H1 (cell line): ENCODE measurements at regions not wholly inside any gene's neighbourhood (a gene's known extent, or its start where the extent isn't known, plus 50 kb on each side); places are given as distances from the start of the nearest gene placed in this dataset.
A peak's percentile ranks its signal among the peaks of the same experiment; 100 is the strongest.

ENCODE experiments used
- CTCF ChIA-PET: fragments of 300-600 bp; sonication (Branson Sonifier 250); formaldehyde crosslinking; loops from one replicate; lab custom pipeline; 2021; ENCODE audit not compliant: partially characterized antibody; lab: Charles Lee
- POLR2A ChIA-PET: fragments of 300-600 bp; sonication (Branson Sonifier 250); formaldehyde crosslinking; loops from one replicate; lab custom pipeline; 2021; ENCODE audit warnings: inconsistent platforms; ENCODE audit not compliant: partially characterized antibody; lab: Charles Lee
- DNase-seq, 2 experiments: peaks; one replicate each; pipeline versions ENCODE4 v3.0.0 to v3.0.0-alpha.2; 2010 to 2022; ENCODE audit warnings: low spot score in 2 of 2, low read depth in 1 of 2, mixed read lengths in 1 of 2
- FAIRE-seq: peaks from 2 replicates; lab custom pipeline; 2011; peaks lifted over from hg19 to GRCh38; lab: Jason Lieb, UNC
- H2AFZ ChIP-seq: 2 replicates; pipeline ENCODE4 v1.8.1; 2012; ENCODE audit warnings: low read length, inconsistent platforms
- H2AK5ac ChIP-seq: 2 replicates; pipeline ENCODE4 v1.6.1; 2013; ENCODE audit warnings: low read depth, low read length
- H2BK120ac ChIP-seq: replicated peaks from 2 replicates; pipeline ENCODE3; 2013; ENCODE audit warnings: low read depth, low read length, inconsistent platforms
- H2BK12ac ChIP-seq: 2 replicates; pipeline ENCODE4 v1.6.1; 2013; ENCODE audit warnings: low read depth, low read length
- H2BK15ac ChIP-seq: 2 replicates; pipeline ENCODE4 v1.6.1; 2013; ENCODE audit warnings: low read length
- H2BK20ac ChIP-seq: 2 replicates; pipeline ENCODE4 v1.6.1; 2013; ENCODE audit warnings: low read length
- H2BK5ac ChIP-seq: 2 replicates; pipeline ENCODE4 v1.6.1; 2013; ENCODE audit warnings: low read depth, low read length
- H3K14ac ChIP-seq: 2 replicates; pipeline ENCODE4 v1.6.1; 2013; ENCODE audit warnings: inconsistent platforms; ENCODE audit not compliant: insufficient read length
- H3K18ac ChIP-seq: 2 replicates; pipeline ENCODE4 v1.6.1; 2013; ENCODE audit warnings: low read length; ENCODE audit errors: extremely low read depth
- H3K23ac ChIP-seq: 2 replicates; pipeline ENCODE4 v1.6.1; 2013; ENCODE audit warnings: inconsistent platforms; ENCODE audit not compliant: insufficient read length
- H3K23me2 ChIP-seq: 2 replicates; pipeline ENCODE4 v1.6.1; 2013; ENCODE audit warnings: low read depth, low read length
- H3K27ac ChIP-seq: 2 replicates; pipeline ENCODE4 v1.6.1; 2011; ENCODE audit warnings: low read depth, low read length, inconsistent platforms
- H3K27me3 ChIP-seq, 4 experiments: replicated peaks in 1 of 4; 1 replicate in 1 of 4; 2 replicates in 3 of 4; pipeline versions ENCODE4 v1.6.1 to v1.8.1; 2011 to 2013; ENCODE audit warnings: low read length in 3 of 4, mild to moderate bottlenecking in 3 of 4, inconsistent platforms in 2 of 4, mixed read lengths in 2 of 4, moderate library complexity in 1 of 4; ENCODE audit not compliant: control insufficient read depth in 3 of 4, insufficient read depth in 3 of 4; ENCODE audit errors: extremely low read depth in 1 of 4
- H3K36me3 ChIP-seq, 4 experiments: 2 replicates each; pipeline versions ENCODE4 v1.6.1 to v1.8.1; 2011 to 2013; ENCODE audit warnings: mild to moderate bottlenecking in 4 of 4, low read length in 3 of 4, moderate library complexity in 2 of 4, control low read depth in 1 of 4, inconsistent platforms in 1 of 4; ENCODE audit not compliant: insufficient read depth in 4 of 4, control insufficient read depth in 2 of 4
- H3K4ac ChIP-seq: replicated peaks from 2 replicates; pipeline ENCODE3; 2013; ENCODE audit warnings: low read length, low read depth, mixed read lengths, inconsistent platforms; ENCODE audit not compliant: insufficient read length
- H3K4me1 ChIP-seq, 4 experiments: replicated peaks in 1 of 4; 1 replicate in 1 of 4; 2 replicates in 3 of 4; pipeline versions ENCODE4 v1.6.1 to v1.8.1; 2011 to 2013; ENCODE audit warnings: low read length in 3 of 4, inconsistent platforms in 2 of 4, mixed read lengths in 1 of 4; ENCODE audit not compliant: insufficient read depth in 4 of 4, control insufficient read depth in 3 of 4
- H3K4me2 ChIP-seq, 2 experiments: 2 replicates each; pipeline versions ENCODE4 v1.6.1 to v1.8.1; 2011 to 2013; ENCODE audit warnings: low read depth in 2 of 2, low read length in 2 of 2, control low read depth in 1 of 2, inconsistent platforms in 1 of 2, mild to moderate bottlenecking in 1 of 2; ENCODE audit not compliant: insufficient read depth in 1 of 2
- H3K4me3 ChIP-seq, 4 experiments: fragments of 200-600, 300-600 bp in 1 of 4; sonication (generic), shearing (Covaris generic), sonication (Bioruptor Twin) in 1 of 4; 2 replicates each; pipeline versions ENCODE4 v1.5.1 to v1.8.1; 2011 to 2016; ENCODE audit warnings: low read length in 4 of 4, low read depth in 3 of 4, control low read depth in 2 of 4, inconsistent platforms in 2 of 4, mild to moderate bottlenecking in 2 of 4, mixed read lengths in 1 of 4, moderate library complexity in 1 of 4; ENCODE audit not compliant: insufficient read depth in 2 of 4; ENCODE audit errors: extremely low read depth in 1 of 4
- H3K56ac ChIP-seq: replicated peaks from 2 replicates; pipeline ENCODE3; 2013; ENCODE audit warnings: low read depth, mild to moderate bottlenecking, mixed read lengths, low read length, inconsistent platforms; ENCODE audit not compliant: insufficient read length
- H3K79me1 ChIP-seq: 2 replicates; pipeline ENCODE4 v1.6.1; 2013; ENCODE audit warnings: low read depth, low read length, control low read depth
- H3K79me2 ChIP-seq, 2 experiments: 2 replicates each; pipeline versions ENCODE4 v1.6.1 to v1.8.1; 2012 to 2013; ENCODE audit warnings: low read length in 2 of 2, mild to moderate bottlenecking in 2 of 2, inconsistent platforms in 1 of 2; ENCODE audit not compliant: insufficient read depth in 2 of 2, control insufficient read depth in 1 of 2
- H3K9ac ChIP-seq, 4 experiments: replicated peaks in 1 of 4; 1 replicate in 1 of 4; 2 replicates in 3 of 4; pipeline versions ENCODE4 v1.6.1 to v1.8.1; 2011 to 2013; ENCODE audit warnings: low read depth in 3 of 4, low read length in 3 of 4, control low read depth in 2 of 4, mild to moderate bottlenecking in 2 of 4, moderate library complexity in 2 of 4, inconsistent platforms in 1 of 4; ENCODE audit errors: extremely low read depth in 1 of 4
- H3K9me3 ChIP-seq, 2 experiments: 2 replicates each; pipeline versions ENCODE4 v1.6.1 to v1.8.1; 2012 to 2013; ENCODE audit warnings: mild to moderate bottlenecking in 2 of 2, moderate library complexity in 2 of 2, control low read depth in 1 of 2, inconsistent platforms in 1 of 2, low read depth in 1 of 2, low read length in 1 of 2, mixed read lengths in 1 of 2; ENCODE audit not compliant: insufficient read depth in 2 of 2
- H4K20me1 ChIP-seq, 2 experiments: replicated peaks in 1 of 2; 2 replicates each; pipeline versions ENCODE3 to v1.8.1; 2011 to 2013; ENCODE audit warnings: inconsistent platforms in 2 of 2, low read length in 2 of 2, mild to moderate bottlenecking in 1 of 2; ENCODE audit not compliant: insufficient read depth in 2 of 2, control insufficient read depth in 1 of 2
- H4K5ac ChIP-seq: 2 replicates; pipeline ENCODE4 v1.6.1; 2013; ENCODE audit warnings: low read length, low read depth, mixed read lengths, inconsistent platforms; ENCODE audit not compliant: insufficient read length
- H4K8ac ChIP-seq: 2 replicates; pipeline ENCODE4 v1.8.0; 2013; ENCODE audit warnings: mild to moderate bottlenecking, moderate library complexity, low read length, inconsistent platforms; ENCODE audit not compliant: insufficient read depth; ENCODE audit errors: extremely low read depth
- H4K91ac ChIP-seq: replicated peaks from 2 replicates; pipeline ENCODE3; 2013; ENCODE audit warnings: low read length, mixed read lengths, inconsistent platforms; ENCODE audit not compliant: insufficient read length
- ASH2L ChIP-seq: fragments of 200-600, 300-600 bp; sonication (generic); IDR thresholded peaks from one replicate; pipeline ENCODE4 v1.7.1; 2017; ENCODE audit warnings: low read length
- CBX5 ChIP-seq: fragments of 300-800, 300-1000 bp; sonication (generic); IDR thresholded peaks from 2 replicates; pipeline ENCODE4 v1.7.1; 2016; ENCODE audit warnings: antibody characterized with exemption, low read length, low read depth
- CBX8 ChIP-seq: fragments of 300-800, 300-1000 bp; sonication (generic); IDR thresholded peaks from 2 replicates; pipeline ENCODE4 v1.7.1; 2016; ENCODE audit warnings: low read depth, low read length, borderline replicate concordance
- CEBPB ChIP-seq: IDR thresholded peaks from 2 replicates; pipeline ENCODE4 v1.6.1; 2012; ENCODE audit warnings: low read depth, low read length
- CHD2 ChIP-seq: IDR thresholded peaks from 2 replicates; pipeline ENCODE4 v1.6.1; 2012; ENCODE audit warnings: low read length, improper control_type of control experiment
- GABPA ChIP-seq: IDR thresholded peaks from 2 replicates; pipeline ENCODE4 v1.6.1; 2011; ENCODE audit warnings: mild to moderate bottlenecking, low read length, moderate library complexity, borderline replicate concordance; ENCODE audit not compliant: insufficient read depth
- JUND ChIP-seq: IDR thresholded peaks from 2 replicates; pipeline ENCODE4 v1.6.1; 2011; ENCODE audit warnings: mild to moderate bottlenecking, improper control_type of control experiment, low read length
- KDM5A ChIP-seq: fragments of 200-600 bp; IDR thresholded peaks from 2 replicates; pipeline ENCODE4 v1.7.1; 2012; ENCODE audit warnings: mild to moderate bottlenecking, low read length, inconsistent platforms, mixed read lengths
- MAFK ChIP-seq: IDR thresholded peaks from 2 replicates; pipeline ENCODE4 v1.6.1; 2012; ENCODE audit warnings: low read depth, mild to moderate bottlenecking, improper control_type of control experiment, low read length
- MAX ChIP-seq: IDR thresholded peaks from 2 replicates; pipeline ENCODE4 v1.6.1; 2012; ENCODE audit warnings: inconsistent platforms
- NANOG ChIP-seq: IDR thresholded peaks from 2 replicates; pipeline ENCODE4 v1.6.1; 2011; ENCODE audit warnings: low read length, low read depth, mild to moderate bottlenecking, inconsistent platforms; ENCODE audit not compliant: insufficient read depth, poor library complexity, severe bottlenecking
- NRF1 ChIP-seq: IDR thresholded peaks from 2 replicates; pipeline ENCODE4 v1.6.1; 2011; ENCODE audit warnings: mild to moderate bottlenecking, low read depth, low read length, improper control_type of control experiment
- RAD21 ChIP-seq, 2 experiments: IDR thresholded peaks in 1 of 2; conservative IDR thresholded peaks in 1 of 2; 2 replicates each; pipeline ENCODE4 v1.6.1; 2011; ENCODE audit warnings: low read depth in 2 of 2, low read length in 2 of 2, improper control_type of control experiment in 1 of 2, inconsistent platforms in 1 of 2, mild to moderate bottlenecking in 1 of 2, moderate library complexity in 1 of 2
- SUZ12 ChIP-seq: fragments of 200-600 bp; sonication (generic); IDR thresholded peaks from 2 replicates; pipeline ENCODE4 v1.6.1; 2012; ENCODE audit warnings: mild to moderate bottlenecking, inconsistent platforms, low read length, moderate library complexity, mixed read lengths
- TBP ChIP-seq: IDR thresholded peaks from 2 replicates; pipeline ENCODE4 v1.6.1; 2011; ENCODE audit warnings: low read depth, low read length, improper control_type of control experiment
- ZNF274 ChIP-seq: IDR thresholded peaks from 2 replicates; pipeline ENCODE4 v1.7.0; 2012; ENCODE audit warnings: low read length, borderline replicate concordance; ENCODE audit errors: extremely low read depth
- WGBS, 2 experiments: shearing (Covaris generic) in 1 of 2; methylation state at CpG; one replicate each; pipeline versions ENCODE4 v1.1.6 to v1.1.7; 2013 to 2015; ENCODE audit warnings: low lambda C conversion rate in 2 of 2, mixed read lengths in 2 of 2, inconsistent platforms in 1 of 2, low coverage in 1 of 2, missing lambda C conversion rate in 1 of 2; ENCODE audit not compliant: insufficient replicate concordance in 2 of 2, insufficient coverage in 1 of 2, insufficient read length in 1 of 2; ENCODE audit errors: extremely low coverage in 1 of 2, missing lambda C conversion rate in 1 of 2; 5-methylcytosine and 5-hydroxymethylcytosine counted together

GRCh38 chr6:8546496-8546895 lies 111.2 kb upstream of the SLC35B3 start:
- Histone ChIP-seq H3K4me2 (no peak overlapping the region), H3K4me1 (no peaks in the 10 kb centered on the region), H3K27ac (no peak overlapping the region), H2BK12ac (no peak overlapping the region), H3K56ac (no peak overlapping the region), H3K18ac (no peak overlapping the region), H4K91ac (no peak overlapping the region), H3K4me3 (no peak overlapping the region), H3K79me1 (no peaks in the 10 kb centered on the region), H2BK15ac (0 out of 2 replicates have a peak overlapping the region, but pooled peaks have one; percentile 32), H2AFZ (no peak overlapping the region), H2BK120ac (no peak overlapping the region), H3K23ac (no peak overlapping the region), H3K9ac (no peak overlapping the region), H2AK5ac (no peak overlapping the region), H4K20me1 (no peaks in the 10 kb centered on the region), H3K14ac (no peak overlapping the region), H3K4ac (no peak overlapping the region), H2BK5ac (no peak overlapping the region), H3K27me3 (no peaks in the 10 kb centered on the region), H4K5ac (no peak overlapping the region), H3K79me2 (no peaks in the 10 kb centered on the region), H3K23me2 (no peaks in the 10 kb centered on the region), H3K9me3 (no peaks in the 10 kb centered on the region), H3K36me3 (no peaks in the 10 kb centered on the region; a peak in 1 of 8 replicates), H2BK20ac (no peak overlapping the region), H4K8ac (no peak overlapping the region)
- FAIRE-seq (no peak), DNase-seq (no peak)
- ChIA-PET CTCF (no interaction called here), POLR2A (no interaction called here)
- WGBS, 2 experiments, result 76% methylated on average over 7 of the region's 7 CpGs; no CpG with 5 or more reads in 1 of the 2 experiments
- TF ChIP-seq NANOG (no peak), KDM5A (no peak), CBX8 (no peak), SUZ12 (no peak), GABPA (no peak), NRF1 (no peak), CHD2 (no peak), CBX5 (no peak), TBP (no peak), ZNF274 (no peak), RAD21 (IDR thresholded peaks at IDR 0.05 in 1 of 2, conservative IDR thresholded peaks at IDR 0.05 in 1 of 2; ENCODE audit: low read depth in 2 of 2, low read length in 2 of 2) (no peak), ASH2L (no peak), MAX (no peak), CEBPB (no peak), MAFK (no peak), JUND (no peak)
